DMS153 treated with DMSO at 0.1 percent for 48 hours (cell line): ENCODE measurements at regions not wholly inside any gene's neighbourhood (a gene's known extent, or its start where the extent isn't known, plus 50 kb on each side); places are given as distances from the start of the nearest gene placed in this dataset.

Source experiments
- DNase-seq: peaks from one replicate; lab custom pipeline; 2025; ENCODE audit not compliant: unreplicated experiment; lab: John Stamatoyannopoulos, UW

- no peak for DNase-seq
Measured at GRCh38 chr13:85243831-85244230, 555.4 kb downstream of the SLITRK6 start.

GRCh38 chr13:85241060-85241459 lies 558.2 kb downstream of the SLITRK6 start:
- DNase-seq, result no peak

- no peak for DNase-seq
Measured at GRCh38 chr13:85236413-85236812, 562.8 kb downstream of the SLITRK6 start.

GRCh38 chr13:85230691-85231093 lies 568.5 kb downstream of the SLITRK6 start:
- peak; percentile 19 for DNase-seq

- no peak for DNase-seq
Measured at GRCh38 chr13:85228692-85229091, 570.5 kb downstream of the SLITRK6 start.

GRCh38 chr13:85223883-85224656 lies 575.1 kb downstream of the SLITRK6 start:
- DNase-seq, result no peak

GRCh38 chr13:85216576-85216975 lies 582.6 kb downstream of the SLITRK6 start:
- DNase-seq, result no peak

GRCh38 chr13:85212692-85213091 lies 586.5 kb downstream of the SLITRK6 start:
- no peak for DNase-seq

GRCh38 chr13:85204668-85205344 lies 594.4 kb downstream of the SLITRK6 start:
- no peak for DNase-seq

- DNase-seq, result no peak
Measured at GRCh38 chr13:85197431-85197830, 601.8 kb downstream of the SLITRK6 start.

GRCh38 chr13:85194482-85194881 lies 604.7 kb downstream of the SLITRK6 start:
- DNase-seq, result peak; percentile 4

- DNase-seq, result no peak
Measured at GRCh38 chr13:85191996-85192718, 607.1 kb downstream of the SLITRK6 start.

- DNase-seq, result no peak
Measured at GRCh38 chr13:85186356-85187045, 612.7 kb downstream of the SLITRK6 start.

GRCh38 chr13:85174291-85174690 lies 624.9 kb downstream of the SLITRK6 start:
- no peak for DNase-seq

- peak; percentile 20 for DNase-seq
Measured at GRCh38 chr13:85170372-85170771, 628.8 kb downstream of the SLITRK6 start.

GRCh38 chr13:85166891-85167290 lies 632.3 kb downstream of the SLITRK6 start:
- DNase-seq, result no peak

- DNase-seq, result no peak
Measured at GRCh38 chr13:85163063-85163462, 636.2 kb downstream of the SLITRK6 start.

GRCh38 chr13:85148009-85148408 lies 651.2 kb downstream of the SLITRK6 start:
- peak; percentile 55 for DNase-seq

- DNase-seq, result no peak
Measured at GRCh38 chr13:85142351-85142927, 656.8 kb downstream of the SLITRK6 start.

GRCh38 chr13:85141401-85141800 lies 657.8 kb downstream of the SLITRK6 start:
- no peak for DNase-seq

GRCh38 chr13:85140192-85140591 lies 659.0 kb downstream of the SLITRK6 start:
- DNase-seq, result no peak
